Neural cell (in vitro differentiated cells): ENCODE measurements at regions not wholly inside any gene's neighbourhood (a gene's known extent, or its start where the extent isn't known, plus 50 kb on each side); places are given as distances from the start of the nearest gene placed in this dataset.

ENCODE experiments used
- H2AFZ ChIP-seq: fragments of 200-600, 300-800 bp; sonication (generic), shearing (Covaris generic); 2 replicates; pipeline ENCODE4 v1.6.0; 2014; ENCODE audit warnings: low read depth, mild to moderate bottlenecking, antibody characterized with exemption, low read length, moderate library complexity
- H3F3A ChIP-seq: fragments of 200-600 bp; shearing (Covaris generic); 2 replicates; pipeline ENCODE4 v1.6.1; 2016; ENCODE audit warnings: mild to moderate bottlenecking, moderate library complexity, mixed read lengths, antibody characterized with exemption, low read length; ENCODE audit not compliant: insufficient read depth, poor library complexity, severe bottlenecking
- H3K27ac ChIP-seq: fragments of 200-600, 300-800 bp; sonication (generic), shearing (Covaris generic); 2 replicates; pipeline ENCODE4 v1.5.1; 2014; ENCODE audit warnings: mild to moderate bottlenecking, low read length, moderate library complexity
- H3K27me3 ChIP-seq: fragments of 300-800, 200-600 bp; sonication (generic), shearing (Covaris generic); 2 replicates; pipeline ENCODE4 v1.6.0; 2014; ENCODE audit warnings: mild to moderate bottlenecking, low read depth, low read length, moderate library complexity; ENCODE audit not compliant: insufficient read depth
- H3K36me3 ChIP-seq: fragments of 300-800, 200-600 bp; sonication (generic), shearing (Covaris generic); 2 replicates; pipeline ENCODE4 v1.5.1; 2014; ENCODE audit warnings: mild to moderate bottlenecking, antibody characterized with exemption, low read length, moderate library complexity; ENCODE audit not compliant: insufficient read depth
- H3K4me2 ChIP-seq: fragments of 300-800, 200-600 bp; sonication (generic), shearing (Covaris generic); 2 replicates; pipeline ENCODE4 v1.6.0; 2014; ENCODE audit warnings: mild to moderate bottlenecking, low read length
- H3K4me3 ChIP-seq: fragments of 300-800, 200-600 bp; sonication (generic), shearing (Covaris generic); 2 replicates; pipeline ENCODE4 v1.5.1; 2014; ENCODE audit warnings: mild to moderate bottlenecking, low read length, moderate library complexity
- H3K79me2 ChIP-seq: fragments of 200-600 bp; shearing (Covaris generic); replicated peaks from 2 replicates; pipeline ENCODE4 v1.6.0; 2014; ENCODE audit warnings: mild to moderate bottlenecking, low read length, moderate library complexity; ENCODE audit not compliant: insufficient read depth
- H3K9ac ChIP-seq: fragments of 300-800, 200-600 bp; sonication (generic), shearing (Covaris generic); 2 replicates; pipeline ENCODE4 v1.6.1; 2016; ENCODE audit warnings: mild to moderate bottlenecking, low read length, mixed read lengths
- H3K9me2 ChIP-seq: fragments of 200-600 bp; shearing (Covaris generic); 2 replicates; pipeline ENCODE4 v1.6.1; 2016; ENCODE audit warnings: mild to moderate bottlenecking, low read length, mixed read lengths; ENCODE audit not compliant: insufficient read depth
- H3K9me3 ChIP-seq: fragments of 200-600, 300-800 bp; sonication (generic), shearing (Covaris generic); 2 replicates; pipeline ENCODE4 v1.6.1; 2016; ENCODE audit warnings: mild to moderate bottlenecking, mixed run types, low read length, moderate library complexity, mixed read lengths
- H4K20me1 ChIP-seq: fragments of 200-600 bp; shearing (Covaris generic); 2 replicates; pipeline ENCODE4 v1.6.1; 2016; ENCODE audit warnings: mild to moderate bottlenecking, mixed run types; ENCODE audit not compliant: insufficient read depth
- CTCF ChIP-seq: fragments of 450-650 bp; IDR thresholded peaks from 2 replicates; pipeline ENCODE4 v1.5.1; 2014; ENCODE audit warnings: antibody characterized with exemption, mild to moderate bottlenecking, moderate library complexity; ENCODE audit not compliant: poor library complexity, severe bottlenecking
- EP300 ChIP-seq: fragments of 450-650 bp; conservative IDR thresholded peaks from 2 replicates; pipeline ENCODE4 v1.6.1; 2014; ENCODE audit warnings: antibody characterized with exemption, mild to moderate bottlenecking, moderate library complexity; ENCODE audit not compliant: poor library complexity, severe bottlenecking
- MXI1 ChIP-seq: fragments of 450-650 bp; conservative IDR thresholded peaks from 2 replicates; pipeline ENCODE4 v1.6.1; 2014; ENCODE audit warnings: antibody characterized with exemption, mild to moderate bottlenecking; ENCODE audit not compliant: poor library complexity, severe bottlenecking
- POLR2AphosphoS5 ChIP-seq: IDR thresholded peaks from 2 replicates; pipeline ENCODE4 v1.6.1; 2012
- RAD21 ChIP-seq: fragments of 450-650 bp; conservative IDR thresholded peaks from 2 replicates; pipeline ENCODE4 v1.6.1; 2014; ENCODE audit warnings: antibody characterized with exemption, mild to moderate bottlenecking, moderate library complexity
- REST ChIP-seq: IDR thresholded peaks from 2 replicates; pipeline ENCODE4 v1.6.1; 2012; ENCODE audit warnings: borderline replicate concordance
- TAF1 ChIP-seq: IDR thresholded peaks from 2 replicates; pipeline ENCODE4 v1.6.1; 2012; ENCODE audit warnings: low read depth

DNA sequence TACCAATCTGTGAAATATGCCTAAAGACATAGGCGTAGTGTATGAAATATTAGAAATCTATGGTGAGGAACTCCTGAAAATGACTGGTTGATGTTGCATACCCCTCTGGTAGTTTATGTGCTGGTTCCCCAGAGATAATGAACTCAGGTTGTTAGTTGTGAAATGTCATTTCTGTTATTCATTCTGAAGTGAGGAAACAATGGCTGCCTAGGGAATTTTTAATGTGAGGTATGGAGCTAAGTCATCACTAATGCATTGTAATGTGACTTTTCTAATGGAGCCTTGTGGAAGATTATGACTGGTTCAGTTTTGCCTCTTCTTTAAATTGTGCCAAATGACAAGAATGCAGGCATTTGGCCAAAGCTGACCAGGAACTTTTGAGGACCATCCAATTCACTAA lies 61.6 kb upstream of the RAB27B start:
- H2AFZ ChIP-seq: no peak overlapping the region
- no peak overlapping the region for H3K4me3 ChIP-seq
- H3K27ac ChIP-seq: no peak overlapping the region
- H3K9ac ChIP-seq: no peak overlapping the region
- no peaks in the 10 kb centered on the region for H3K9me3 ChIP-seq
- TF ChIP-seq TAF1: no peak
- TF ChIP-seq RAD21: no peak
- TF ChIP-seq POLR2AphosphoS5: no peak
- no peak for TF ChIP-seq CTCF
- TF ChIP-seq MXI1: no peak
- TF ChIP-seq REST: no peak
- no peak for TF ChIP-seq EP300
- H3K9me2 ChIP-seq: no peaks in the 10 kb centered on the region
- no peaks in the 10 kb centered on the region for H3K27me3 ChIP-seq
- H3K4me2 ChIP-seq: no peak overlapping the region
- no peaks in the 10 kb centered on the region for H4K20me1 ChIP-seq
- H3K79me2 ChIP-seq: no peaks in the 10 kb centered on the region
- no peaks in the 10 kb centered on the region for H3F3A ChIP-seq
- H3K36me3 ChIP-seq: no peaks in the 10 kb centered on the region

- H3K9me3 ChIP-seq: no peaks in the 10 kb centered on the region
- no peaks in the 10 kb centered on the region for H3K9me2 ChIP-seq
- H3F3A ChIP-seq: no peaks in the 10 kb centered on the region
- no peak overlapping the region for H3K9ac ChIP-seq
- H3K79me2 ChIP-seq: no peaks in the 10 kb centered on the region
- no peaks in the 10 kb centered on the region for H3K27me3 ChIP-seq
- TF ChIP-seq RAD21 (no peak), POLR2AphosphoS5 (no peak), CTCF (no peak), MXI1 (no peak), TAF1 (no peak)
- no peak overlapping the region for H3K4me3 ChIP-seq
- H3K36me3 ChIP-seq: no peaks in the 10 kb centered on the region
- H3K27ac ChIP-seq: no peak overlapping the region
- no peak overlapping the region for H3K4me2 ChIP-seq
- H4K20me1 ChIP-seq: no peaks in the 10 kb centered on the region
- no peak overlapping the region for H2AFZ ChIP-seq
Observed at GRCh38 chr18:54767098-54767497, 61.2 kb upstream of the RAB27B start.
